OCI-LY7 (cell line): ENCODE measurements at regions not wholly inside any gene's neighbourhood (a gene's known extent, or its start where the extent isn't known, plus 50 kb on each side); places are given as distances from the start of the nearest gene placed in this dataset.

ENCODE experiments used
- CTCF ChIP-seq: fragments of 200-600 bp; sonication (generic); conservative IDR thresholded peaks from 2 replicates; pipeline ENCODE4 v1.5.1; 2014; ENCODE audit warnings: mild to moderate bottlenecking, antibody characterized with exemption, low read length, moderate library complexity, mixed read lengths
- EZH2phosphoT487 ChIP-seq: fragments of 200-600 bp; sonication (generic); IDR thresholded peaks from 2 replicates; pipeline ENCODE4 v1.6.1; 2018; ENCODE audit warnings: low read depth, borderline replicate concordance, mild to moderate bottlenecking, mixed run types, antibody characterized with exemption, low read length, moderate library complexity, mixed read lengths

DNA sequence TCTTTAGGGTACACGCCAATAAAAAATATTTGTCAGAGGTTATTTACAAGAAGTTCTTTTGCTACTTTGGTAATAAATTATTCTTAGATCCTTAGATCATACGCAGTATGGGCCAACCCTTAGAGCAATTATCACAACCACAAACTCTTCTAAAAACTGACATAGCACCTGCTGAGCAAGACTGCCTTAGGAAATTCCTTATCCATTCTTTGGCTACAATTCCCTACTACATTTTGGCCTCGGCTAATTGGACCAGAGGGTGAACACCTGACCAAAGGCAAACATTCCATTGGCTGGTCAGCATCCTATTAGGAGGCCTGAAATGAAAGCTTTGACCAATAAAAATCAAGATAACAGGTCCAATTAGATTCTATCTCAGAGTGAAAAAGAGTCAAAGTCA lies 147.6 kb upstream of the CCDC68 start:
- TF ChIP-seq CTCF, result no peak
- TF ChIP-seq EZH2phosphoT487, result no peak
